Right forelimb (tissue), 1 donor: ENCODE measurements at regions not wholly inside any gene's neighbourhood (a gene's known extent, or its start where the extent isn't known, plus 50 kb on each side); places are given as distances from the start of the nearest gene placed in this dataset.
"Not testable (repeated sequence)": the region's sequence is repeated elsewhere in the genome, so short reads cannot be mapped to it uniquely, and the experiment has no call there.

Source experiments
- DNase-seq: peaks from one replicate; pipeline ENCODE4 v3.0.0-alpha.2; 2018

DNA sequence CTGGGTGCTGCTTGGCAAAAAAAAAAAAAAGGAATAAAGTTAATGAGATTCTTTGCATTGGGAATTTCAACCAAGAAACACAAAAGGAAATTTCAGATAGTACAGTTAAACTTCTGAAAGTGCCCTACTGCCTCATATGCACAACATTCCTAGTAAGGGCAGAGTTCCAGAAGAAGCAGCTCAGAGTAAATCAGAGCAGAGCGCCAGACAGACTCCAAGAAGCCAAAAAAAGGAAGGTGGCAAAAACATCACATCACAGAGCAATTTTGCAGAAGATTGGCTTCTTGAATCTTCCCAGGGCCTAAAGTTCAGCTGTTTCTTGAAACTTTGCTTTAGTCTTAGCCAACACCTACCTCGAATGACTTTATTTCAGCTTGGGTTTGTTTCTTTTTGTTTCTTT is 544.1 kb downstream of the XPNPEP1 start:
- no peak for DNase-seq

DNA sequence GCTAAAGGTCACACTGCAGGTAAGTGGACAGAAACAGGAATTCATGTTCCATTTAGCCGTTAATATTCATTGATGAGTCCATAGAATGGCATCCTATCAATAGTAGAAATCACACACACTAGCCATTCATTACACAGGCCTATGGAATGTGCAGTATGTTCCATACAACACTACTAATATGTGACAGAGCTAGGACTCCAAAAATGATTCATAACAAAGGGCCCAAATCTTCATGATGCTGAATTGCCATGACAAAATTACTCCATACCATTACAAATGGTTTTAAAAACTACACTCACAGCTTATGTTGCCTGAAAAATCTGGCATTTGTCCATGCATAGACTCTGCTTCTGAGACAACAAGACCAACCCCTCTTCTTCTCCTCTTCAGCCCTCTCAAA is 549.1 kb downstream of the XPNPEP1 start:
- no peak for DNase-seq

DNA sequence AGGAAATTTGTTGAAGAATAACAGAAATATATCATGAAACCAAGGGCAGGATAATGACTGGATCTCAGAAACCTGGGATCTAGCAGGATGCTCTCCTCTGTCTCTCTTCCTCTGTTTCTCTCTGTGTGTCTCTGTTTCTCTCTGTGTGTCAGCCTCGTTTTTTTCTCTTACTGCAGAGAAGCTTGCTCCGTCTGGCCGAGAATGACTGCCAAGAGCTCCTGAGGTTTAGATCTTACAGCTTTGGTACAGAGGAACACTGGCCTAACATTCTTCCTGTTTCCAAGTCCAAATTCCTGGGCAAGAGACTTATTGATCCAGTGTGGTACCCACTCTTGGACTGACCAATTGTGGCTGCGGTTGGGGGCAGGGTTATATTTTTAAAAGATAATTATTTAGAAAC is 564.0 kb downstream of the XPNPEP1 start:
- no peak for DNase-seq

DNA sequence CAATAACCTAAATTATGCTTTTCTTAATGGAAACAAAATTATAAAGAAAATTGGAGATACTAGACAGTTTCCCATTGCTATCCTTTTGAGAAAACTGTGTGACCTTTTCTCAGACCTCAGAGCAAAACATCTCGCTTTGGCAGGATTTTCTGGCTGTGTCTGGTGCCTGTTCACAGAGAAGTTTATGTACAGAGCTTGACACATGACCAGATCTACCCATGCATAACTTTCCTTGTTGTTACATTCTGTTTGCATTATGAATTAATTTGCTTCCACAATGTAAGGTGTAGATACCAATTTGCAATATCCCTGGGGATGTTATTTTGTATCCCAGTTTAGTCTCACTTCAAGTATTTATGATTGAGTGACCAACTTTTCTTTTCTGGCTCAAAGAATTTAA is 565.0 kb downstream of the XPNPEP1 start:
- no peak for DNase-seq

DNA sequence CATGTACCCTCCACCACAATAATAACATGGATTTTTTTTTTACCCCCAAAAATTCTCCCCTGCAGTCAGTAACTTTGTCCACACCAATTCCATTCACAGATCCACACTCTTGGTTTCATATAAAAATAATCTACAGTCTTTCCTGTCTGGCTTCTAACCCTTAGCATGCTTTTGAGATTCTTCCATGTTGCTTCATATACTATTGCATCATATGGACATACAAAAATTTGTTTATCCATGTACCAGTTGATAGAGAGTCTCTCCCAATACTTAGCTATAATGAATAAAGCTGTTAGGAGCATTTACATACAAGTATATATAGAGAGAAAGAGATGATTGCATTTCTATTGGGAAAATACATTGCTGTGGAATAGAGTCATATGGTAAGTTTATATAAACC is 575.0 kb downstream of the XPNPEP1 start:
- DNase-seq = no peak

DNA sequence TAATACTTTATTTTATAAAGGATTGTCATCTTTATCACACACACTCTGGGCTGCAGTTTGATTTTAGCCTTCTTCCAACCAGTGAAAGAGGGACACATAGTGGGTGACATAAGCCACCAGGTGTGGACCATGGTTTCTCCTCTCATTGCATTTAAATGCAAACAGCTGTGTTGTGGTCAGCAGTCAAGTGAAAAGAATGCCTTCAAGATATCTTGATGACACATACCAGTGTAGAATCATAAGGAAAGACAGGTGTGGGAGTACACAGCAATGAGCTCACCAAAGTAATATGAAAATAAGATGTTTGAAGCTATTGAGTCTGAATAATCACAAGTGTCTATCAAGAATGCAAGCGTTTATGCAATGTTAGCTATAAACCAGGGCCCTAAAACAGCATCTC is 580.0 kb downstream of the XPNPEP1 start:
- no peak for DNase-seq

DNA sequence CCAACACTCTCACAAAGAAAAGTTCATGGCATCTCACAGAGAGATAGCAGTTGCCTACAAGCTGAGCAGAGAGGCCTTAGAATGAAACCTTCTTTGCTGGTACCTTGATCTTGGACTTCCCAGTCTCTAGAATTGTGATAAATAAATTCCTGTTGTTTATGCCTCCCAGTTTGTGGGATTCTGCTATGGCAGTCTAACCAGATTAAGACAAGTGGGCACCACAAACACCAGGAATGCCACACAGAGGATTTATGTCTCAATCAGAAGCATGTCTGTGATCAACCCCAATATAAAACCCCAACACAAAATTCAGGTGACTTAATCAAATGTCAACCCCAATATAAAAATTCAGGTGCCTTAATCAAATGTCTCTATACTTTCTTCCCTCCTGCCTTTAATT is 581.3 kb downstream of the XPNPEP1 start:
- DNase-seq = no peak

DNA sequence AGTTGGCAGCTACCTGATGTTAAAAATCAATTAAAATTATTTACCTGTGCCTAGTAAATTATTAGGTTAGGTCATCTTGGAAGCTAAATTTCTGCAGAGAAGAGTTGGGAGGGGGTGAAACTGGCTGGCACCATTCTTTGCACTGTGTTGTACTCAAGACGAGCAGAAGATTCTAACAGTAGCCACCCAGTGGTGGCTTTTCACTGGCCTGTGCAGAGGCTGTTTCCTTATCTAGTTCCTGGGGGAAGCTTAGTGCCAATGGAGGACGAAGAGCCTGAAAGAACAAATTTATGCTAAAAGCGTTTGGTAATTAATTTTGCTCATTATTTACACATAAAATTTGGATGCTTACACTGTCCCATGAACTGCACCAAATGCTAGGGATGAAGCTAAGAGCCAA is 595.3 kb downstream of the XPNPEP1 start:
- DNase-seq = no peak

DNA sequence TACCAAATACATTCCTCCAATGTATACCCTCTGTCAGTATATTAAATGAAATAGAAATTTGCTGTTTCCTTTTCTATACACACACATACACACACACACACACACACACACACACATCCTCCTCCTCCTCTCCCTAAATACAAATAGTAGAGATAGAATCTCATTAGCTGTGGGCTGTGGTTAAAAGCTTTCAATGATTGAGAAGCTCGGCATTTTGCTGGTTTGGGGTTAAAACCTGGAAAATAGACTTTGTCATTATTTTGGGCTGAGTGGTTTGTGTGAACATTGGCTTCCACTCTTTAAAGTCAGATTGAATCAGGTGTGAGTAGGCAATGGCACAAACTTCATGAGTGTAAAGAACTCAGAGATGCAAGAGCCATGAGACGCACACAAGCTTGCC is 596.0 kb downstream of the XPNPEP1 start:
- no peak for DNase-seq

DNA sequence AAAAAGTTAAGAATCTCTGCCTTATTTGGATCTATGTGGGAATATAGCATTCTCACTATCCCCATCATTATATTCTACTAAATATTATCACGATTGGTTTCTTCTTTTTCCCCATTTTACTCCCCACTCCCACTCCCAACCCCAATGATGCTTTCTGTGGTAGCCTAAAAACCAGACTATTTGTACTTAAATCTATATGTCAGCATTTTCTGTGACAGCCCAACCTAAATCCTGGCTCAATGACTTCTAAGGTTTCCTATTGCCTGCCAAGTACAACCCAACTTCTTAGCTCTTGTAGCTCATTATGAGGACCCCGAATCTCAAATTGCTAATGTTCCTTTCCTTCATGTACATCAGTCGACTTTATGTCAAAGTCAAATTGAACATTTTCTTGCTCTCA is 598.6 kb downstream of the XPNPEP1 start:
- DNase-seq = no peak

DNA sequence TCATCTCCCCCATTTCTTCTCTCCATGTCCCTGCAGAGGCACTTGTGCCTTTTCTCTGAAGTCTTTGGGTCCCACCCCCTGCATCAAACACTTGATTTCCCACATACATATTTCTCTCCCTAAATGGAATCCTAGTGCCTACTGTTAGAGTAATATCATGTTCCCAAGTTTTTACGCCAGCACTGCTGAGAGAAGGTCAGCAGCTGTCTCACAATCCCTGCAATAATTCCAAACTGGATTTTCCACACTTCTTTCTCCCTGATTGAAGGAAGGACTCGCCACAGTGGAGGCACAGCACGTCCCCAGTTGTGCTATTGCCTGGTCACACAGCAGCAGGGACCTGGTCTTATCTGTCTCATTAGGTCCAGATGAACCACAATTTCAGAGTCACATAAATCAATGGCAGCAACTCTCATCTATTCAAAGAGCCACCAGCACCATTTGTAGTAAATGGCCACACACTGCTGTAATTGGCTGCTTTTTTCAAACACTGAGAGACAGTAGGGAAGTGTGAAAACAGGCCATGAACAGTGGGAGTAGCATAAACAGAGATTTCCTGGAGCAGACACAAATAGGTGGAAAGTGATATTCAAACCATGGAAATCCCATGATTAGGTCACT is 605.5 kb downstream of the XPNPEP1 start:
- no peak for DNase-seq

DNA sequence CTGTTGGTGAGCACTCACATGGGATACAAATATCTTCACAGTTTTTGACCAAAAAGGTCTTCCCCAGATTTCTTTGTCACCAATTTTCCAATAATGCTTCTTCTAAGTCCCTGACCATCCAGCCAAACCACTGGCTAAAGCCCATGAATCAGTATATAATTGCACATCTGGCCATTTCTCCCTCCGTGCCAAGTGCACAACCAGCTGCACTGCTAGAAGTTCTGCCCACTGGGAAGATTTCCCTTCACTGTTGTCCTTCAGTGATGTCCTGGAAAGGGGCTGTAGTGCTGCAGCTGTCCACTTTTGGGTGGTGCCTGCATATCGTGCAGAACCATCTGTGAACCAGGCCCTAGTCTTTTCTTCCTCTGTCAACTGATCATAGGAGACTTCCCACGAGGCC is 609.3 kb downstream of the XPNPEP1 start:
- not testable (repeated sequence) for DNase-seq

DNA sequence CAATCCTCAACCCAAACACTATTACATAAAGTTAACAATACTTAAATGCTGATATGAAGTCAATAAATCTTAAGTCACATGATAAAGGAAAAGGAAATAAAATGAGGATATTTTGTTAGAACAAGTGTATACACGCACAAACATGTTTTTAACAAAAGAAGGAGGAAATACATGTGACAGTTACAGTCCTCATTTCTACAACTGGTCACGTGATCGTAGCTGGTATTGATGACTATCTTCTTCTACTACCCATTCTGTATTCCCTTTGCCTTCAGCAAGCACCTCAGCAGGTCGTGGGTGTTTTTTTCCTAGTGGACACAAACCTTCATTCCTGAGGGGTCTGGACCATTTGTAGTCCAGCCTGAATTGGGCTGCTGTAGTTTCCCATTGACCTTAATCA is 610.8 kb downstream of the XPNPEP1 start:
- not testable (repeated sequence) for DNase-seq

DNA sequence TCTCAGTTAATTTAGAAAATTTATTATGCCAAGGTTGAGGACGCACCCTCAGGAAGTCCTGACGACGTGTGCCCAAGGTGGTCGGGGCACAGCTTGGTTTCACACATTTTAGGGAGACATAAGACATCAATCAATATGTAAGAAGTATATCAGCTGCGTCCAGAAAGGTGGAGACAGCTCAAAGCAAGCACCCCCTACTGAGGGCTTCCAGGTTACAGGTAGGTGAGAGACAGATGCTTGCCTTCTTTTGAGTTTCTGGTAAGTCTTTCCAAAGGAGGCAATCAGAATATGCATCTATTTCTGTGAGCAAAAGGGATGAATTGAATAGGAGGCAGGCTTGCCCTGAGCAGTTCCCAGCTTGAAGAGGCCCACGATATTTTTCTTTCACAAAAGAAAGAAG is 614.3 kb downstream of the XPNPEP1 start:
- DNase-seq = no peak

DNA sequence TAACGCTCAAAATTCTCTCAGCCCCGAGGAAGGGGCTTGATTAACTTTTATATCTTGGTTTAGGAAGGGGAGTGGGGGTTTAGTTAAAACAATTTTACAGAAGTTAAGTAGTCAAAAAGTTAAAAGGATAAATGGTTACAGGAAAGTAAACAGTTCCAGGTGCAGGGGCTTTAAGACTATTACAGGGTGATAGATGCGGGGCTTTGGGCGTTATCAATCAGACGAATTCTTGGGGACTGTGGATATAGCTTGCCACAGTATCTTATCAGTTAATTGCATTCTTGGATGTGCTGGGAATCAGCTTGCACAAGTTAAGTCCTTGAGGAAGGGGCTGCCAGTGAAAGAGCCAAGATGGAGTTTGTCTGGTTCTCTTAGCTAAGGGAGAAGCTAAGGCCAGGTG is 616.2 kb downstream of the XPNPEP1 start:
- not testable (repeated sequence) for DNase-seq

DNA sequence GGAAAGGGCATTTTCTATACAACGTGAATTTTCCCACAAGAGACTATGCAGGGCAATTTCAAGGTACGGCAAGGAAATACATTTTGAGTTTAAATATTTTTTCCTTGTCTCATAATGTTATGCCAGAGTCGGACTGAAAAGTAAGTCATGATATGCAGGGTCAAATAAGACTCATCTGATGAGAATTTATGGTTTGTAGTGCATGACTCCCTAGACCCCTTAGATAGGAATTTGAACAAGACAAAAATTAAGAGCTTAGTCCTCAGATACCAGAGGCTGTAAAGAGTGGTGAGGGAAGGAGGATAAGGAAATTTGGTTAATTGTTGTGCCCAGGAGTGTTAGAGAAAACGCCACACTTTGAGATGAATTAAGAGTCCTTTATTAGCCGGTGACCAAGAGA is 616.6 kb downstream of the XPNPEP1 start:
- no peak for DNase-seq

DNA sequence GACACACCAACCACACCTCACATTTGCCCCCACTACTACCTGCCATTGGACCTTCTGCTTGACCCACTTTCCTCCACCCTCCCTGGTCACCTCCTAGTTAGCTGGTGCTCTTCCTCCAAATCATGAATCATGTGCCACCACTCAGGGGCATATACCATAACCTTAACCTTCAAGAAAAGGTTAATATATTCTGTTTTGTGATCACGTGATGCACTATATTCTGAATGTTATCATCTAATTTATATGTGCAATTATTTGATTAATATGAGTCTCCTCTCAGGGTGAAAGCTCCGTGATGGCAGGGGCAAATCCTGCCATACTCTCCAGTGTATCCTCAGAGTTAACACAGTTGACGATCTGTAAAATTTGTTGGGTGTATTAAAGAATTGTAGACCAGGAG is 635.5 kb downstream of the XPNPEP1 start:
- no peak for DNase-seq

DNA sequence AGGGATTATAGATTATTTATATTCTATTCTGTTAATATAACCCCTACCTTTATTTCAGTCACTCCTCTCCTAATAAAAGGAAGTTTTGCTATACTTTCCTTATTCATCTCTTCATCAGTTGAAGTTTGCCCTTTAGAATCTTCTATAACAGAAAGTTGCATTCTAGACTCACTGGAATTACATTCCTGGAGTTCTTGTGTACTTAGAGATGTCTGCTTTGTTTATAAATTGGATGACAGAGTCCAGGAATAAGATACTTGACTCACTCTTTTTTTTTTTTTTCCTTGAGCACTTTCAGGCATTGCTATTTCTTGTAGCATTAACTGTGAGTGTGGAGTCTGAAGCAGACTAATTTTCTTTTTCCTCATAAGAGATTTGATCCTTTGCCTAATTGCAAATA is 640.8 kb downstream of the XPNPEP1 start:
- DNase-seq = no peak

DNA sequence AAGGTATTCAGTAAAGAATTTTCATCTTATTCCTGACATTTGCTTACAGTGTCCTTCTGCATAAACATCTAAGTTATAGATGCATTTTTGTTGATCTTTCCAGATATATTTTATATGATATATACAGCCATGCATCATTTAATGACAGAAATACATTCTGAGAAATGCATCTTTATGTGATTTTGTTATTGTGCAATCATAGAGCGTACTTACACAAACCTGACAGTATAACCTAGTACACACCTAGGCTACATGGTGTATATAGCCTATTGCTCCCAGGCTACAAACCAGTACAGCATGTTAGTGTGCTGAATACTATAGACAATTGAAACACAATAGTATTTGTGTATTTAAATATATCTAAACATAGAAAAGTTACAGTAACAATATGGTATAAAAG is 642.0 kb downstream of the XPNPEP1 start:
- no peak for DNase-seq

DNA sequence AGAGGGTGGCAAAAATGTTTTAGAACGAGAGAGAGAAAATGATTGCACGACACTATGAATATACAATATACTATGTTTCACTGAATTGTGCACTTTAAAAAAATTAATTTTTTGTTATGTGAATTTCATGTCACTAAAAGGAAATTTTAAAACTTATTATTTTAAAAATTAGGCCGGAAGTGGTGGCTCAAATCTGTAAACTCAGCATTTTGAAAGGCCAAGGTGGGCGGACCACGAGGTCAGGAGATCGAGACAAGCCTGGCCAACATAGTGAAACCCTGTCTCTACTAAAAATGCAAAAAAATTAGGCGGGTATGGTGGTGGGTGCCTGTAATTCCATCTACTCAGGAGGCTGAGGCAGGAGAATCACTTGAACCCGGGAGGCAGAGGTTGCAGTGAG is 642.5 kb downstream of the XPNPEP1 start:
- no peak for DNase-seq

DNA sequence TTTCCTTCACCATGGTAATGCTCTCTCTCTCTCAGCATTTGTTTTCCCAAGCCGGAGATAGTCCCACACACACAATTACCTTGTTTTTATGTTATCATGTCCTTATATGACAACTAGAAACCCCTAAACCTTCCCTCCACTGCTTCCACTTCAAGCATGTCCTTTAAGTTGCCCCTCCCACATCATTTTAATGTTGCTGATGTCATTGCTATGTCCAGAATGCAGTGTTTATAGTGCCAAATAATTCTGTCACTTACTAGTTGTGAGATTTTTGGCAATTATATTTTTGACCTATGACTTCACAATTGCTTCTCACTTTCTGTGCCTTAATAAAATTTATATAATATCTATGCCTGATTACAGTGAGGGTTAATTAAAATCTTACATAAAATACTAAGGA is 645.9 kb downstream of the XPNPEP1 start:
- no peak for DNase-seq

DNA sequence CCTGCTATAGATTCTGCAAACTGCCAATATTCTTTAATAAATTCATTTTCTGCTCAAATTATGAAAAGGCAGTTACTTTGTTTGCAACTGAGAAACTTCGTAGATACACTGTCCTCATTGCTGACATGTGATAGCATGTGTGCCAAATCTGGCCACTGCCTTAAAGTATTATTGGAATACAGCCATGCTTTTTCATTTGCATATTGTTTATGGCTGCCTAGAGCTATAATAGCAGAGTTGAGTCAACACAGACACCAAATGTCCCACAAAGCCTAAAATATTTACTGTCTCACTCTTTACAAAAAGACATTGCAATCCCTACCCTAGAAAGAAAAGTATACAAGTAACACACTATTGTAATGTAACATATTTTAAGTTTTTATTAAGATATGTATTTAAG is 647.4 kb downstream of the XPNPEP1 start:
- DNase-seq = no peak

DNA sequence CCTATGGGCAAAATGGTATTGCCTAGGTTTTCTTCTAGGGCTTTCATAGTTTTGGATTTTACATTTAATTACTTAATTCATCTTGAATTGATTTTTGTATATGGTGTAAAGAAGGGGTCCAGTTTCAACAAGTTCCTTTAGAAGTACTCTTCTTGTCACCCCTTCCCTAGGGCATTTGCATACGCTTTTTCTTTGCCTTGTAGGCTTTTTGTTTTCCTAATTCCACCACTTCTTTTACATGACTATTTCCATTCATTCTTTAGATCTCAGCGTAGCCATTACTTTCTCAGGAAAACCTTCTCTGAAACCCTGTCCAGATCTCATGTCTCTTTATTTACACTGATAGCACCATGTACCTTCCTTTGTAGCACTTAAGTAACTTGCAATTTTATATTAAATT is 648.6 kb downstream of the XPNPEP1 start:
- no peak for DNase-seq

DNA sequence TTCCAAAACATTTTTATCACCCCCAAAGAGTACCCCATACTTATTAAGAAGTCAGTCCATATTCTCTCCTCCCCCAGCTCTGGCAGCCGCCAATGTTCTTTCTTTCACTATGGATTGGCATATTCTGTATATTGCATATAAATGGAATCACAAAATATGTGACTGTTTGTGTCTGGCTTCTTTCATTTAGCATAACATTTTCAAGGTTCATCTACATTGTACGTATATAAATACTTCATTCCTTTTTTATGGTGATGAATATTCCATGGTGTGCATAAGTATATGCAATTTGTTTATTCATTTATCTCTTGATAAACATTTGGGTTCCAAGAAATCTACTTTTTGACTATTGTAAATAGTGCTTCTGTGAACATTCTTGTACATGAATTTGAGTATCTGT is 653.1 kb downstream of the XPNPEP1 start:
- no peak for DNase-seq

DNA sequence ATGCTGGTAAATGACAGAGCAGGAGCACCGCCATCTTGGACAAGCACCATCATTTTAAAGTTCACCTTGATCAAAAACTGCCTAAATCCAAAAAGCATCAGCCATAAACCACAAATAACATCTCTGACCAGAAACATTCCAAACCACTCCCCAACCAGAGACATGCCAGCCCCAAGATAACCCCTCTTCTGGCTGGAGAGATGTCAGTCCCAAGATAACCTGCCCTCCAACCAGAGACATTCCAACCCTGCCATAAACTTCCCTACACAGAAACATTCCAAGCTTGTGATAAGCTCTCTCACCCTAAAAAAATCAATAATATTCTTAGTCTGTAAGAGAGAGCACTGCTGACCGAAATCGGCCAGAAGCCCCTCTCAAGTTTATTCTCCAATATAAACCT is 659.3 kb downstream of the XPNPEP1 start:
- DNase-seq = no peak

DNA sequence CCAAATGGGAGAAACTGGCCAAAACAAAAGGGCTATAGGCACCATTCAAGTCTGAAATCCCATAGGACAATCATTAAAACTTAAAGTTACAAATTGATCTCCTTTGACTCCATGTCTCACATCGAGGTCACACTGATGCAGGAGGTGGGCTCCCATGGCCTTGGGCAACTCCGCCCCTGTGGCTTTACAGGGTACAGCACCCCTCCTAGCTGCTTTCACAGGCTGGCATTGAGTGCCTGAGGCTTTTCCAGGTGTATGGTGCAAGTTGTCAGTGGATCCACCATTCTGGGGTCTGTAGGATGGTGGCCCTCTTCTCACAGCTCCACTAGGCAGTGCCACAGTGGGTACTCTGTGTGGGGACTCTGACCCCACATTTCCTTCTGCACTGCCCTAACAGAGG is 662.1 kb downstream of the XPNPEP1 start:
- DNase-seq = no peak
